HG03060 (cell line): ENCODE measurements at regions not wholly inside any gene's neighbourhood (a gene's known extent, or its start where the extent isn't known, plus 50 kb on each side); places are given as distances from the start of the nearest gene placed in this dataset.
A peak's percentile ranks its signal among the peaks of the same experiment; 100 is the strongest.

Experiments
- ATAC-seq: cut with Tn5 transposase; IDR thresholded peaks from one replicate; pipeline ENCODE4 v1.9.1; 2021; ENCODE audit warnings: low read depth, moderate number of reproducible peaks; ENCODE audit not compliant: unreplicated experiment

GRCh38 chr3:107428051-107428858, 51.0 kb downstream of the CCDC54 start:
- no peak for ATAC-seq

- peak; percentile 41 for ATAC-seq
These were observed 52.3 kb downstream of the CCDC54 start for GRCh38 chr3:107429320-107430181.

GRCh38 chr3:107430214-107430995, 53.2 kb downstream of the CCDC54 start:
- ATAC-seq, result no peak

- no peak for ATAC-seq
These were observed 53.7 kb downstream of the CCDC54 start for GRCh38 chr3:107430996-107431245.

GRCh38 chr3:107431246-107432012, 54.2 kb downstream of the CCDC54 start:
- no peak for ATAC-seq

- ATAC-seq, result no peak
These were observed 54.8 kb downstream of the CCDC54 start for GRCh38 chr3:107432013-107432515.

- ATAC-seq, result no peak
These were observed 55.4 kb downstream of the CCDC54 start for GRCh38 chr3:107432646-107433045.

GRCh38 chr3:107436029-107436428, 58.8 kb downstream of the CCDC54 start:
- no peak for ATAC-seq

GRCh38 chr3:107438671-107439070, 61.4 kb downstream of the CCDC54 start:
- no peak for ATAC-seq

- no peak for ATAC-seq
These were observed 64.4 kb downstream of the CCDC54 start for GRCh38 chr3:107441617-107442016.

- ATAC-seq, result no peak
These were observed 66.2 kb downstream of the CCDC54 start for GRCh38 chr3:107443461-107443860.

- no peak for ATAC-seq
These were observed 69.5 kb downstream of the CCDC54 start for GRCh38 chr3:107446706-107447105.

- no peak for ATAC-seq
These were observed 72.4 kb upstream of the BBX start for GRCh38 chr3:107450254-107450893.

- no peak for ATAC-seq
These were observed 70.3 kb upstream of the BBX start for GRCh38 chr3:107452436-107452835.

- no peak for ATAC-seq
These were observed 69.3 kb upstream of the BBX start for GRCh38 chr3:107453504-107453903.

- ATAC-seq, result no peak
These were observed 67.1 kb upstream of the BBX start for GRCh38 chr3:107455621-107456020.

GRCh38 chr3:107456501-107456900, 66.3 kb upstream of the BBX start:
- ATAC-seq, result no peak

- no peak for ATAC-seq
These were observed 63.9 kb upstream of the BBX start for GRCh38 chr3:107458871-107459270.

- ATAC-seq, result no peak
These were observed 61.0 kb upstream of the BBX start for GRCh38 chr3:107461721-107462120.

GRCh38 chr3:107464037-107464436, 58.7 kb upstream of the BBX start:
- ATAC-seq, result no peak
